H1 (cell line): ENCODE measurements at regions not wholly inside any gene's neighbourhood (a gene's known extent, or its start where the extent isn't known, plus 50 kb on each side); places are given as distances from the start of the nearest gene placed in this dataset.

ENCODE experiments used
- CTCF ChIA-PET: fragments of 300-600 bp; sonication (Branson Sonifier 250); formaldehyde crosslinking; loops from one replicate; lab custom pipeline; 2021; ENCODE audit not compliant: partially characterized antibody; lab: Charles Lee
- POLR2A ChIA-PET: fragments of 300-600 bp; sonication (Branson Sonifier 250); formaldehyde crosslinking; loops from one replicate; lab custom pipeline; 2021; ENCODE audit warnings: inconsistent platforms; ENCODE audit not compliant: partially characterized antibody; lab: Charles Lee
- DNase-seq, 2 experiments: peaks; one replicate each; pipeline versions ENCODE4 v3.0.0 to v3.0.0-alpha.2; 2010 to 2022; ENCODE audit warnings: low spot score in 2 of 2, low read depth in 1 of 2, mixed read lengths in 1 of 2
- FAIRE-seq: peaks from 2 replicates; lab custom pipeline; 2011; peaks lifted over from hg19 to GRCh38; lab: Jason Lieb, UNC
- H2AFZ ChIP-seq: 2 replicates; pipeline ENCODE4 v1.8.1; 2012; ENCODE audit warnings: low read length, inconsistent platforms
- H2AK5ac ChIP-seq: 2 replicates; pipeline ENCODE4 v1.6.1; 2013; ENCODE audit warnings: low read depth, low read length
- H2BK120ac ChIP-seq: replicated peaks from 2 replicates; pipeline ENCODE3; 2013; ENCODE audit warnings: low read depth, low read length, inconsistent platforms
- H2BK12ac ChIP-seq: 2 replicates; pipeline ENCODE4 v1.6.1; 2013; ENCODE audit warnings: low read depth, low read length
- H2BK15ac ChIP-seq: 2 replicates; pipeline ENCODE4 v1.6.1; 2013; ENCODE audit warnings: low read length
- H2BK20ac ChIP-seq: 2 replicates; pipeline ENCODE4 v1.6.1; 2013; ENCODE audit warnings: low read length
- H2BK5ac ChIP-seq: 2 replicates; pipeline ENCODE4 v1.6.1; 2013; ENCODE audit warnings: low read depth, low read length
- H3K14ac ChIP-seq: 2 replicates; pipeline ENCODE4 v1.6.1; 2013; ENCODE audit warnings: inconsistent platforms; ENCODE audit not compliant: insufficient read length
- H3K18ac ChIP-seq: 2 replicates; pipeline ENCODE4 v1.6.1; 2013; ENCODE audit warnings: low read length; ENCODE audit errors: extremely low read depth
- H3K23ac ChIP-seq: 2 replicates; pipeline ENCODE4 v1.6.1; 2013; ENCODE audit warnings: inconsistent platforms; ENCODE audit not compliant: insufficient read length
- H3K23me2 ChIP-seq: 2 replicates; pipeline ENCODE4 v1.6.1; 2013; ENCODE audit warnings: low read depth, low read length
- H3K27ac ChIP-seq: 2 replicates; pipeline ENCODE4 v1.6.1; 2011; ENCODE audit warnings: low read depth, low read length, inconsistent platforms
- H3K27me3 ChIP-seq, 4 experiments: replicated peaks in 1 of 4; 1 replicate in 1 of 4; 2 replicates in 3 of 4; pipeline versions ENCODE4 v1.6.1 to v1.8.1; 2011 to 2013; ENCODE audit warnings: low read length in 3 of 4, mild to moderate bottlenecking in 3 of 4, inconsistent platforms in 2 of 4, mixed read lengths in 2 of 4, moderate library complexity in 1 of 4; ENCODE audit not compliant: control insufficient read depth in 3 of 4, insufficient read depth in 3 of 4; ENCODE audit errors: extremely low read depth in 1 of 4
- H3K36me3 ChIP-seq, 4 experiments: 2 replicates each; pipeline versions ENCODE4 v1.6.1 to v1.8.1; 2011 to 2013; ENCODE audit warnings: mild to moderate bottlenecking in 4 of 4, low read length in 3 of 4, moderate library complexity in 2 of 4, control low read depth in 1 of 4, inconsistent platforms in 1 of 4; ENCODE audit not compliant: insufficient read depth in 4 of 4, control insufficient read depth in 2 of 4
- H3K4ac ChIP-seq: replicated peaks from 2 replicates; pipeline ENCODE3; 2013; ENCODE audit warnings: low read length, low read depth, mixed read lengths, inconsistent platforms; ENCODE audit not compliant: insufficient read length
- H3K4me1 ChIP-seq, 4 experiments: replicated peaks in 1 of 4; 1 replicate in 1 of 4; 2 replicates in 3 of 4; pipeline versions ENCODE4 v1.6.1 to v1.8.1; 2011 to 2013; ENCODE audit warnings: low read length in 3 of 4, inconsistent platforms in 2 of 4, mixed read lengths in 1 of 4; ENCODE audit not compliant: insufficient read depth in 4 of 4, control insufficient read depth in 3 of 4
- H3K4me2 ChIP-seq, 2 experiments: 2 replicates each; pipeline versions ENCODE4 v1.6.1 to v1.8.1; 2011 to 2013; ENCODE audit warnings: low read depth in 2 of 2, low read length in 2 of 2, control low read depth in 1 of 2, inconsistent platforms in 1 of 2, mild to moderate bottlenecking in 1 of 2; ENCODE audit not compliant: insufficient read depth in 1 of 2
- H3K4me3 ChIP-seq, 4 experiments: fragments of 200-600, 300-600 bp in 1 of 4; sonication (generic), shearing (Covaris generic), sonication (Bioruptor Twin) in 1 of 4; 2 replicates each; pipeline versions ENCODE4 v1.5.1 to v1.8.1; 2011 to 2016; ENCODE audit warnings: low read length in 4 of 4, low read depth in 3 of 4, control low read depth in 2 of 4, inconsistent platforms in 2 of 4, mild to moderate bottlenecking in 2 of 4, mixed read lengths in 1 of 4, moderate library complexity in 1 of 4; ENCODE audit not compliant: insufficient read depth in 2 of 4; ENCODE audit errors: extremely low read depth in 1 of 4
- H3K56ac ChIP-seq: replicated peaks from 2 replicates; pipeline ENCODE3; 2013; ENCODE audit warnings: low read depth, mild to moderate bottlenecking, mixed read lengths, low read length, inconsistent platforms; ENCODE audit not compliant: insufficient read length
- H3K79me1 ChIP-seq: 2 replicates; pipeline ENCODE4 v1.6.1; 2013; ENCODE audit warnings: low read depth, low read length, control low read depth
- H3K79me2 ChIP-seq, 2 experiments: 2 replicates each; pipeline versions ENCODE4 v1.6.1 to v1.8.1; 2012 to 2013; ENCODE audit warnings: low read length in 2 of 2, mild to moderate bottlenecking in 2 of 2, inconsistent platforms in 1 of 2; ENCODE audit not compliant: insufficient read depth in 2 of 2, control insufficient read depth in 1 of 2
- H3K9ac ChIP-seq, 4 experiments: replicated peaks in 1 of 4; 1 replicate in 1 of 4; 2 replicates in 3 of 4; pipeline versions ENCODE4 v1.6.1 to v1.8.1; 2011 to 2013; ENCODE audit warnings: low read depth in 3 of 4, low read length in 3 of 4, control low read depth in 2 of 4, mild to moderate bottlenecking in 2 of 4, moderate library complexity in 2 of 4, inconsistent platforms in 1 of 4; ENCODE audit errors: extremely low read depth in 1 of 4
- H3K9me3 ChIP-seq, 2 experiments: 2 replicates each; pipeline versions ENCODE4 v1.6.1 to v1.8.1; 2012 to 2013; ENCODE audit warnings: mild to moderate bottlenecking in 2 of 2, moderate library complexity in 2 of 2, control low read depth in 1 of 2, inconsistent platforms in 1 of 2, low read depth in 1 of 2, low read length in 1 of 2, mixed read lengths in 1 of 2; ENCODE audit not compliant: insufficient read depth in 2 of 2
- H4K20me1 ChIP-seq, 2 experiments: replicated peaks in 1 of 2; 2 replicates each; pipeline versions ENCODE3 to v1.8.1; 2011 to 2013; ENCODE audit warnings: inconsistent platforms in 2 of 2, low read length in 2 of 2, mild to moderate bottlenecking in 1 of 2; ENCODE audit not compliant: insufficient read depth in 2 of 2, control insufficient read depth in 1 of 2
- H4K5ac ChIP-seq: 2 replicates; pipeline ENCODE4 v1.6.1; 2013; ENCODE audit warnings: low read length, low read depth, mixed read lengths, inconsistent platforms; ENCODE audit not compliant: insufficient read length
- H4K8ac ChIP-seq: 2 replicates; pipeline ENCODE4 v1.8.0; 2013; ENCODE audit warnings: mild to moderate bottlenecking, moderate library complexity, low read length, inconsistent platforms; ENCODE audit not compliant: insufficient read depth; ENCODE audit errors: extremely low read depth
- H4K91ac ChIP-seq: replicated peaks from 2 replicates; pipeline ENCODE3; 2013; ENCODE audit warnings: low read length, mixed read lengths, inconsistent platforms; ENCODE audit not compliant: insufficient read length
- CBX8 ChIP-seq: fragments of 300-800, 300-1000 bp; sonication (generic); IDR thresholded peaks from 2 replicates; pipeline ENCODE4 v1.7.1; 2016; ENCODE audit warnings: low read depth, low read length, borderline replicate concordance
- GTF2F1 ChIP-seq: IDR thresholded peaks from 2 replicates; pipeline ENCODE4 v1.6.1; 2012; ENCODE audit warnings: low read depth, low read length, improper control_type of control experiment, borderline replicate concordance
- JUN ChIP-seq: IDR thresholded peaks from 2 replicates; pipeline ENCODE4 v1.6.1; 2011; ENCODE audit warnings: low read depth, mild to moderate bottlenecking, improper control_type of control experiment, low read length
- KDM4A ChIP-seq: IDR thresholded peaks from one replicate; pipeline ENCODE4 v1.7.1; 2012; ENCODE audit warnings: low read depth, mild to moderate bottlenecking, moderate library complexity, low read length, inconsistent platforms; ENCODE audit not compliant: severe bottlenecking
- POLR2AphosphoS5 ChIP-seq: IDR thresholded peaks from 2 replicates; pipeline ENCODE4 v1.6.1; 2011; ENCODE audit warnings: low read depth, low read length
- RXRA ChIP-seq: IDR thresholded peaks from 2 replicates; pipeline ENCODE4 v1.6.1; 2011; ENCODE audit warnings: low read depth, mild to moderate bottlenecking, low read length, moderate library complexity; ENCODE audit not compliant: insufficient read depth
- SP2 ChIP-seq: IDR thresholded peaks from 2 replicates; pipeline ENCODE4 v1.6.1; 2012; ENCODE audit warnings: mild to moderate bottlenecking, low read length, inconsistent platforms
- SUZ12 ChIP-seq: fragments of 200-600 bp; sonication (generic); IDR thresholded peaks from 2 replicates; pipeline ENCODE4 v1.6.1; 2012; ENCODE audit warnings: mild to moderate bottlenecking, inconsistent platforms, low read length, moderate library complexity, mixed read lengths
- WGBS, 2 experiments: shearing (Covaris generic) in 1 of 2; methylation state at CpG; one replicate each; pipeline versions ENCODE4 v1.1.6 to v1.1.7; 2013 to 2015; ENCODE audit warnings: low lambda C conversion rate in 2 of 2, mixed read lengths in 2 of 2, inconsistent platforms in 1 of 2, low coverage in 1 of 2, missing lambda C conversion rate in 1 of 2; ENCODE audit not compliant: insufficient replicate concordance in 2 of 2, insufficient coverage in 1 of 2, insufficient read length in 1 of 2; ENCODE audit errors: extremely low coverage in 1 of 2, missing lambda C conversion rate in 1 of 2; 5-methylcytosine and 5-hydroxymethylcytosine counted together
- TF ChIP-seq, protein P1 (sequence below): IDR thresholded peaks from 2 replicates; pipeline ENCODE4 v1.6.1; 2011; ENCODE audit warnings: low read length, improper control_type of control experiment
- TF ChIP-seq, protein P2 (sequence below): IDR thresholded peaks from 2 replicates; pipeline ENCODE4 v1.6.1; 2012; ENCODE audit warnings: low read length, inconsistent platforms
- TF ChIP-seq, protein P3 (sequence below): IDR thresholded peaks from 2 replicates; pipeline ENCODE4 v1.6.1; 2012; ENCODE audit warnings: inconsistent platforms

DNA sequence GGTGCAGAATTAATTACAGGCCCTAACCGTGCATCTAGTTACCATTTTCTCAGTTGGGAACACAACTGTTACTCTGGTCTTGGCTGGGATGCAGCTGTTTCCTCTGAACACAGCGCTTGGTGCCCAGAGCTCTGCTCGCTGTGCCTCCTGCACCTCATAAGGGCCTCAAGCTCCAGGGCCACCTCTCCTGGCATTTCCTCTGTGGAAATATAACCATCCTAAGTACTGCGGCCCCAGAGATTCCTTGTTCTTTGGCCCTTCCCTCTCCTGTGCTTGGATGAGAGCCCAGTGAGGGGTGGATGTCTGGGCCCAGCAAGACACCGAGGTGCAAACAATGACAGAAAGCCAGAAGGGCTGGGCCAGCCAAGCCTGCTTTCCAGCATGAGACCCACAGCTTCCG is 169.9 kb upstream of the CST7 start:
- Histone ChIP-seq H3K4me1 (no peaks in the 10 kb centered on the region), H3K18ac (no peak overlapping the region), H4K20me1 (no peaks in the 10 kb centered on the region), H3K4ac (no peak overlapping the region), H3K14ac (no peak overlapping the region), H2BK120ac (no peak overlapping the region), H3K56ac (no peak overlapping the region), H3K4me3 (no peak overlapping the region), H2AK5ac (no peak overlapping the region), H3K27ac (no peak overlapping the region), H3K27me3 (no peaks in the 10 kb centered on the region), H3K36me3 (no peaks in the 10 kb centered on the region), H3K9ac (no peak overlapping the region), H3K4me2 (no peak overlapping the region), H4K8ac (no peak overlapping the region), H2BK12ac (no peak overlapping the region), H4K5ac (no peak overlapping the region), H3K23ac (no peak overlapping the region), H3K9me3 (no peaks in the 10 kb centered on the region), H4K91ac (no peak overlapping the region), H2BK20ac (no peak overlapping the region), H2AFZ (no peak overlapping the region), H3K79me2 (no peaks in the 10 kb centered on the region), H2BK5ac (no peak overlapping the region), H3K23me2 (no peaks in the 10 kb centered on the region), H3K79me1 (no peaks in the 10 kb centered on the region), H2BK15ac (no peak overlapping the region)
- 71% methylated on average over 6 of the region's 6 CpGs; no CpG with 5 or more reads in 1 of the 2 experiments for WGBS, 2 experiments
- POLR2A ChIA-PET: no interaction called here
- CTCF ChIA-PET: interaction anchor here (0.6 to 3.5 kb wide), 5 partner anchors 13 to 486 kb away, joined by 3 to 16 read pairs (median 3); no protein-coding TSS in a partner anchor
- no peak for DNase-seq
- no peak for FAIRE-seq
- TF ChIP-seq CBX8 (no peak), RXRA (no peak), POLR2AphosphoS5 (no peak), SUZ12 (no peak), KDM4A (no peak), SP2 (no peak), JUN (no peak), GTF2F1 (no peak)
- TF ChIP-seq, protein P1, sequence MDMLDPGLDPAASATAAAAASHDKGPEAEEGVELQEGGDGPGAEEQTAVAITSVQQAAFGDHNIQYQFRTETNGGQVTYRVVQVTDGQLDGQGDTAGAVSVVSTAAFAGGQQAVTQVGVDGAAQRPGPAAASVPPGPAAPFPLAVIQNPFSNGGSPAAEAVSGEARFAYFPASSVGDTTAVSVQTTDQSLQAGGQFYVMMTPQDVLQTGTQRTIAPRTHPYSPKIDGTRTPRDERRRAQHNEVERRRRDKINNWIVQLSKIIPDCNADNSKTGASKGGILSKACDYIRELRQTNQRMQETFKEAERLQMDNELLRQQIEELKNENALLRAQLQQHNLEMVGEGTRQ: no peak
- TF ChIP-seq, protein P2, sequence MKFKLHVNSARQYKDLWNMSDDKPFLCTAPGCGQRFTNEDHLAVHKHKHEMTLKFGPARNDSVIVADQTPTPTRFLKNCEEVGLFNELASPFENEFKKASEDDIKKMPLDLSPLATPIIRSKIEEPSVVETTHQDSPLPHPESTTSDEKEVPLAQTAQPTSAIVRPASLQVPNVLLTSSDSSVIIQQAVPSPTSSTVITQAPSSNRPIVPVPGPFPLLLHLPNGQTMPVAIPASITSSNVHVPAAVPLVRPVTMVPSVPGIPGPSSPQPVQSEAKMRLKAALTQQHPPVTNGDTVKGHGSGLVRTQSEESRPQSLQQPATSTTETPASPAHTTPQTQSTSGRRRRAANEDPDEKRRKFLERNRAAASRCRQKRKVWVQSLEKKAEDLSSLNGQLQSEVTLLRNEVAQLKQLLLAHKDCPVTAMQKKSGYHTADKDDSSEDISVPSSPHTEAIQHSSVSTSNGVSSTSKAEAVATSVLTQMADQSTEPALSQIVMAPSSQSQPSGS: no peak
- TF ChIP-seq, protein P3, sequence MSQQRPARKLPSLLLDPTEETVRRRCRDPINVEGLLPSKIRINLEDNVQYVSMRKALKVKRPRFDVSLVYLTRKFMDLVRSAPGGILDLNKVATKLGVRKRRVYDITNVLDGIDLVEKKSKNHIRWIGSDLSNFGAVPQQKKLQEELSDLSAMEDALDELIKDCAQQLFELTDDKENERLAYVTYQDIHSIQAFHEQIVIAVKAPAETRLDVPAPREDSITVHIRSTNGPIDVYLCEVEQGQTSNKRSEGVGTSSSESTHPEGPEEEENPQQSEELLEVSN: no peak
